ENCODE measurements at regions not wholly inside any gene's neighbourhood (a gene's known extent, or its start where the extent isn't known, plus 50 kb on each side); places are given as distances from the start of the nearest gene placed in this dataset.
"Not testable (repeated sequence)": the region's sequence is repeated elsewhere in the genome, so short reads cannot be mapped to it uniquely, and the experiment has no call there.

GRCh38 chr14:53651096-53651740, 305.4 kb downstream of the BMP4 start:
- FAIRE-seq = no peak

GRCh38 chr14:53646925-53647324, 309.7 kb downstream of the BMP4 start:
- FAIRE-seq = no peak

GRCh38 chr14:53640695-53641094, 315.9 kb downstream of the BMP4 start:
- FAIRE-seq = no peak

- no peak for FAIRE-seq
Measured at GRCh38 chr14:53638966-53639365, 317.7 kb downstream of the BMP4 start.

- no peak for FAIRE-seq
Measured at GRCh38 chr14:53634793-53635192, 321.8 kb downstream of the BMP4 start.

- no peak for FAIRE-seq
Measured at GRCh38 chr14:53630336-53630735, 326.3 kb downstream of the BMP4 start.

GRCh38 chr14:53628732-53629430, 327.7 kb downstream of the BMP4 start:
- no peak for FAIRE-seq

- FAIRE-seq = no peak
Measured at GRCh38 chr14:53628261-53628660, 328.4 kb downstream of the BMP4 start.

- no peak for FAIRE-seq
Measured at GRCh38 chr14:53626761-53627160, 329.9 kb downstream of the BMP4 start.

- no peak for FAIRE-seq
Measured at GRCh38 chr14:53622447-53622846, 334.2 kb downstream of the BMP4 start.

GRCh38 chr14:53621921-53622320, 334.7 kb downstream of the BMP4 start:
- FAIRE-seq = no peak

GRCh38 chr14:53621433-53621832, 335.2 kb downstream of the BMP4 start:
- FAIRE-seq = no peak

GRCh38 chr14:53620890-53621289, 335.7 kb downstream of the BMP4 start:
- FAIRE-seq = no peak

- FAIRE-seq = no peak
Measured at GRCh38 chr14:53620317-53620716, 336.3 kb downstream of the BMP4 start.

- FAIRE-seq = no peak
Measured at GRCh38 chr14:53619691-53620231, 336.9 kb downstream of the BMP4 start.

GRCh38 chr14:53616536-53616935, 340.1 kb downstream of the BMP4 start:
- FAIRE-seq = not testable (repeated sequence)

- FAIRE-seq = no peak
Measured at GRCh38 chr14:53615252-53615651, 341.4 kb downstream of the BMP4 start.

- no peak for FAIRE-seq
Measured at GRCh38 chr14:53613404-53614253, 343.0 kb downstream of the BMP4 start.

GRCh38 chr14:53610947-53611346, 345.7 kb downstream of the BMP4 start:
- no peak for FAIRE-seq

- FAIRE-seq = no peak
Measured at GRCh38 chr14:53609009-53609408, 347.6 kb downstream of the BMP4 start.

GRCh38 chr14:53608369-53608768, 348.3 kb downstream of the BMP4 start:
- no peak for FAIRE-seq

GRCh38 chr14:53606203-53606602, 350.4 kb downstream of the BMP4 start:
- FAIRE-seq = no peak

GRCh38 chr14:53605562-53605961, 351.1 kb downstream of the BMP4 start:
- FAIRE-seq = no peak

- FAIRE-seq = no peak
Measured at GRCh38 chr14:53603994-53604393, 352.6 kb downstream of the BMP4 start.

Data from G401.6 (cell line).